H9 (cell line): ENCODE measurements at regions not wholly inside any gene's neighbourhood (a gene's known extent, or its start where the extent isn't known, plus 50 kb on each side); places are given as distances from the start of the nearest gene placed in this dataset.

Experiments used
- DNase-seq: peaks from one replicate; pipeline ENCODE4 v3.0.0-alpha.2; 2017
- H2AFZ ChIP-seq: one replicate; pipeline ENCODE4 v1.6.1; 2013; ENCODE audit warnings: mild to moderate bottlenecking, low read length, control low read depth, moderate library complexity
- H2AK5ac ChIP-seq: 2 replicates; pipeline ENCODE4 v1.6.1; 2013; ENCODE audit warnings: low read length, control low read depth, mixed read lengths; ENCODE audit not compliant: insufficient read length
- H2BK120ac ChIP-seq: one replicate; pipeline ENCODE4 v1.6.1; 2013; ENCODE audit warnings: low read depth, mild to moderate bottlenecking, low read length, control low read depth, inconsistent platforms; ENCODE audit not compliant: poor library complexity, severe bottlenecking
- H2BK12ac ChIP-seq: 2 replicates; pipeline ENCODE4 v1.6.1; 2013; ENCODE audit warnings: low read length, control low read depth, mixed read lengths, low read depth; ENCODE audit not compliant: insufficient read length
- H2BK15ac ChIP-seq: 2 replicates; pipeline ENCODE4 v1.6.1; 2013; ENCODE audit warnings: low read depth, low read length, control low read depth
- H2BK20ac ChIP-seq: one replicate; pipeline ENCODE4 v1.6.1; 2013; ENCODE audit warnings: low read depth, mild to moderate bottlenecking, low read length, control low read depth, inconsistent platforms; ENCODE audit not compliant: poor library complexity, severe bottlenecking
- H2BK5ac ChIP-seq: 2 replicates; pipeline ENCODE4 v1.6.1; 2013; ENCODE audit warnings: low read length, control low read depth, mixed read lengths; ENCODE audit not compliant: insufficient read length
- H3K14ac ChIP-seq: 2 replicates; pipeline ENCODE4 v1.6.1; 2013; ENCODE audit warnings: low read length, control low read depth; ENCODE audit not compliant: insufficient read depth
- H3K18ac ChIP-seq: 2 replicates; pipeline ENCODE4 v1.6.1; 2013; ENCODE audit warnings: low read depth, mild to moderate bottlenecking, mixed read lengths, low read length, control low read depth; ENCODE audit not compliant: insufficient read length
- H3K23ac ChIP-seq: 2 replicates; pipeline ENCODE4 v1.6.1; 2013; ENCODE audit warnings: low read length, control low read depth, mixed read lengths, low read depth; ENCODE audit not compliant: insufficient read length
- H3K23me2 ChIP-seq: 2 replicates; pipeline ENCODE4 v1.6.1; 2013; ENCODE audit warnings: low read depth, mild to moderate bottlenecking, mixed read lengths, low read length, control low read depth; ENCODE audit not compliant: insufficient read length, poor library complexity, severe bottlenecking
- H3K27ac ChIP-seq: 2 replicates; pipeline ENCODE4 v1.5.1; 2013; ENCODE audit warnings: low read length, control low read depth, mixed read lengths, low read depth; ENCODE audit not compliant: insufficient read length
- H3K27me3 ChIP-seq: 2 replicates; pipeline ENCODE4 v1.6.1; 2013; ENCODE audit warnings: low read length, control low read depth, inconsistent platforms; ENCODE audit not compliant: insufficient read depth
- H3K4ac ChIP-seq: 2 replicates; pipeline ENCODE4 v1.6.1; 2013; ENCODE audit warnings: low read depth, mild to moderate bottlenecking, control low read depth, inconsistent platforms, low read length, moderate library complexity
- H3K4me1 ChIP-seq: 2 replicates; pipeline ENCODE4 v1.6.1; 2013; ENCODE audit warnings: low read length, control low read depth, inconsistent platforms; ENCODE audit not compliant: insufficient read depth
- H3K4me2 ChIP-seq: 2 replicates; pipeline ENCODE4 v1.6.1; 2013; ENCODE audit warnings: low read length, control low read depth, mixed read lengths; ENCODE audit not compliant: insufficient read length, insufficient read depth
- H3K56ac ChIP-seq: 2 replicates; pipeline ENCODE4 v1.6.1; 2013; ENCODE audit warnings: low read depth, mild to moderate bottlenecking, mixed read lengths, low read length, control low read depth; ENCODE audit not compliant: insufficient read length
- H3K79me1 ChIP-seq: 2 replicates; pipeline ENCODE4 v1.6.1; 2013; ENCODE audit warnings: low read depth, mild to moderate bottlenecking, moderate library complexity, low read length, control low read depth, inconsistent platforms; ENCODE audit not compliant: insufficient read depth, poor library complexity, severe bottlenecking
- H3K79me2 ChIP-seq: 2 replicates; pipeline ENCODE4 v1.6.1; 2013; ENCODE audit warnings: low read length, control low read depth, inconsistent platforms; ENCODE audit not compliant: insufficient read depth
- H3K9ac ChIP-seq: 2 replicates; pipeline ENCODE4 v1.6.1; 2013; ENCODE audit warnings: low read length, control low read depth, mixed read lengths; ENCODE audit not compliant: insufficient read length; ENCODE audit errors: extremely low read depth
- H3K9me3 ChIP-seq: one replicate; pipeline ENCODE4 v1.6.1; 2013; ENCODE audit warnings: low read depth, low read length, inconsistent platforms; ENCODE audit not compliant: control insufficient read depth
- H3T11ph ChIP-seq: one replicate; pipeline ENCODE4 v1.6.1; 2013; ENCODE audit warnings: mild to moderate bottlenecking, low read length, control low read depth, inconsistent platforms
- H4K20me1 ChIP-seq: one replicate; pipeline ENCODE4 v1.6.1; 2013; ENCODE audit not compliant: control insufficient read depth, insufficient read length, insufficient read depth
- H4K5ac ChIP-seq: 2 replicates; pipeline ENCODE4 v1.6.1; 2013; ENCODE audit warnings: low read depth, mild to moderate bottlenecking, mixed read lengths, low read length, control low read depth; ENCODE audit not compliant: insufficient read length
- H4K8ac ChIP-seq: replicated peaks from 2 replicates; pipeline ENCODE4 v1.6.1; 2013; ENCODE audit warnings: low read length, control low read depth, mixed read lengths, low read depth; ENCODE audit not compliant: insufficient read length
- H4K91ac ChIP-seq: 2 replicates; pipeline ENCODE4 v1.6.1; 2013; ENCODE audit warnings: low read depth, mild to moderate bottlenecking, moderate library complexity, mixed read lengths, low read length, control low read depth; ENCODE audit not compliant: insufficient read length
- H3K27ac Mint-ChIP-seq, 3 experiments: 2 replicates in 2 of 3; 3 replicates in 1 of 3; pipeline ENCODE4 v1.8.0; 2020 to 2021; ENCODE audit warnings: mixed read lengths in 3 of 3, mild to moderate bottlenecking in 1 of 3, moderate library complexity in 1 of 3
- H3K27me3 Mint-ChIP-seq: 2 replicates; pipeline ENCODE4 v1.8.0; 2021; ENCODE audit warnings: low read depth, mild to moderate bottlenecking, moderate library complexity, mixed read lengths
- H3K36me3 Mint-ChIP-seq, 3 experiments: 2 replicates in 2 of 3; 3 replicates in 1 of 3; pipeline ENCODE4 v1.8.0; 2020 to 2021; ENCODE audit warnings: low read depth in 3 of 3, mixed read lengths in 3 of 3; ENCODE audit not compliant: insufficient read depth in 1 of 3
- H3K4me1 Mint-ChIP-seq, 2 experiments: 2 replicates each; pipeline ENCODE4 v1.8.0; 2020; ENCODE audit warnings: mixed read lengths in 2 of 2
- H3K4me3 Mint-ChIP-seq, 2 experiments: 2 replicates in 1 of 2; 3 replicates in 1 of 2; pipeline ENCODE4 v1.8.0; 2020 to 2021; ENCODE audit warnings: mild to moderate bottlenecking in 2 of 2, mixed read lengths in 2 of 2, moderate library complexity in 1 of 2
- H3K9me3 Mint-ChIP-seq, 2 experiments: 2 replicates in 1 of 2; 3 replicates in 1 of 2; pipeline ENCODE4 v1.8.0; 2020; ENCODE audit warnings: mild to moderate bottlenecking in 2 of 2, mixed read lengths in 2 of 2, moderate library complexity in 1 of 2
- WGBS: extraction: QIAGEN DNeasy Blood & Tissue Kit; methylation state at CpG from one replicate; pipeline ENCODE4 v1.1.7; 2013; ENCODE audit warnings: missing lambda C conversion rate, low lambda C conversion rate, mixed read lengths; ENCODE audit not compliant: insufficient read length; ENCODE audit errors: extremely low coverage; 5-methylcytosine and 5-hydroxymethylcytosine counted together
- TF ChIP-seq, protein P1 (sequence below): fragments of 200-600 bp; sonication (generic); conservative IDR thresholded peaks from 3 replicates; pipeline ENCODE4 v1.8.0; 2021; ENCODE audit warnings: antibody characterized with exemption, mild to moderate bottlenecking

DNA sequence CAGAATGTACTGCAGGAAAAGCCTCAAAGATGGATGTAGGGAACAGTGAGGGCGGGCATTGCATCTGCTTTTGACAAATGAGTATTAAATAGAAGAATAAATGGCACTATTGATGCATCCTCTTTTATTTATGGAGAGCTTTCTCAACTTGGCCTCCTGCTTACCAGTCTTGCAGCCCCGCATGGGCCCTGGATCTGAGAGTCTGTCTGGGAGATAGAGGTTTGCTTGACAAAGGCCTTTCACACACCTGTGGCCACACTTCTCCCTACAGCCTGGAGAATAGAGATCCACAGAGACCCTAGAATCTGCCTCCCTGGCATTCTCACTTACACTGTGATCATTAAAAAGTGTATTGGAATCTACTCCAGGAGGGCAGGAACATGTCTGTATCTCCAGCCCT is 203.8 kb upstream of the CDH4 start:
- no peaks in the 10 kb centered on the region for H3K79me2 ChIP-seq
- H4K8ac ChIP-seq: no peak overlapping the region
- WGBS: no CpG with 5 or more reads among the region's 2 CpGs
- no peaks in the 10 kb centered on the region for H3K79me1 ChIP-seq
- no peak overlapping the region for H3K4ac ChIP-seq
- H3K4me2 ChIP-seq: no peak overlapping the region
- no peak overlapping the region for H2BK20ac ChIP-seq
- H3K23me2 ChIP-seq: no peaks in the 10 kb centered on the region
- H3K27ac ChIP-seq: no peak overlapping the region
- H4K91ac ChIP-seq: no peak overlapping the region
- no peaks in the 10 kb centered on the region for H3K9me3 ChIP-seq
- DNase-seq: no peak
- H3K9me3 Mint-ChIP-seq: peaks cover 3 to 4% of the 10 kb centered on the region in 2 experiments; a peak in 3 of 5 replicates
- H3K18ac ChIP-seq: no peak overlapping the region
- H3K4me1 Mint-ChIP-seq: peaks cover 9 to 13% of the 10 kb centered on the region in 2 experiments
- no peak overlapping the region for H4K5ac ChIP-seq
- TF ChIP-seq, protein P1, sequence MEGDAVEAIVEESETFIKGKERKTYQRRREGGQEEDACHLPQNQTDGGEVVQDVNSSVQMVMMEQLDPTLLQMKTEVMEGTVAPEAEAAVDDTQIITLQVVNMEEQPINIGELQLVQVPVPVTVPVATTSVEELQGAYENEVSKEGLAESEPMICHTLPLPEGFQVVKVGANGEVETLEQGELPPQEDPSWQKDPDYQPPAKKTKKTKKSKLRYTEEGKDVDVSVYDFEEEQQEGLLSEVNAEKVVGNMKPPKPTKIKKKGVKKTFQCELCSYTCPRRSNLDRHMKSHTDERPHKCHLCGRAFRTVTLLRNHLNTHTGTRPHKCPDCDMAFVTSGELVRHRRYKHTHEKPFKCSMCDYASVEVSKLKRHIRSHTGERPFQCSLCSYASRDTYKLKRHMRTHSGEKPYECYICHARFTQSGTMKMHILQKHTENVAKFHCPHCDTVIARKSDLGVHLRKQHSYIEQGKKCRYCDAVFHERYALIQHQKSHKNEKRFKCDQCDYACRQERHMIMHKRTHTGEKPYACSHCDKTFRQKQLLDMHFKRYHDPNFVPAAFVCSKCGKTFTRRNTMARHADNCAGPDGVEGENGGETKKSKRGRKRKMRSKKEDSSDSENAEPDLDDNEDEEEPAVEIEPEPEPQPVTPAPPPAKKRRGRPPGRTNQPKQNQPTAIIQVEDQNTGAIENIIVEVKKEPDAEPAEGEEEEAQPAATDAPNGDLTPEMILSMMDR: no peak
- no peak overlapping the region for H2BK15ac ChIP-seq
- H3K27me3 ChIP-seq: no peaks in the 10 kb centered on the region; the same call in 1 of the 2 replicates
- no peak overlapping the region for H2BK120ac ChIP-seq
- H3T11ph ChIP-seq: no peak overlapping the region
- no peak overlapping the region for H2BK5ac ChIP-seq
- no peak overlapping the region for H3K4me3 Mint-ChIP-seq
- no peak overlapping the region for H3K56ac ChIP-seq
- H2AK5ac ChIP-seq: no peak overlapping the region
- H3K4me1 ChIP-seq: no peaks in the 10 kb centered on the region
- peaks cover 48% of the 10 kb centered on the region for H3K27me3 Mint-ChIP-seq
- no peak overlapping the region for H2BK12ac ChIP-seq
- H3K36me3 Mint-ChIP-seq: no peaks in the 10 kb centered on the region
- H3K9ac ChIP-seq: no peak overlapping the region
- no peak overlapping the region for H3K23ac ChIP-seq
- no peak overlapping the region for H2AFZ ChIP-seq
- H3K14ac ChIP-seq: no peak overlapping the region
- H3K27ac Mint-ChIP-seq: no peak overlapping the region
- H4K20me1 ChIP-seq: no peaks in the 10 kb centered on the region
